ENCODE measurements at regions not wholly inside any gene's neighbourhood (a gene's known extent, or its start where the extent isn't known, plus 50 kb on each side); places are given as distances from the start of the nearest gene placed in this dataset.
"Not testable (repeated sequence)": the region's sequence is repeated elsewhere in the genome, so short reads cannot be mapped to it uniquely, and the experiment has no call there.

- DNase-seq (ENCODE audit: low read depth in 2 of 3, low spot score in 2 of 3) = not testable (repeated sequence)
Measured at GRCh38 chr14:106081721-106082120, 555.3 kb downstream of the TMEM121 start.

- DNase-seq (ENCODE audit: low read depth in 2 of 3, low spot score in 2 of 3) = no peak
Measured at GRCh38 chr14:106083082-106083481, 556.7 kb downstream of the TMEM121 start.

GRCh38 chr14:106087837-106088236 lies 561.5 kb downstream of the TMEM121 start:
- no peak for DNase-seq (ENCODE audit: low read depth in 2 of 3, low spot score in 2 of 3)

GRCh38 chr14:106088860-106089259 lies 562.5 kb downstream of the TMEM121 start:
- not testable (repeated sequence) for DNase-seq (ENCODE audit: low read depth in 2 of 3, low spot score in 2 of 3)

- peak in 1 of 3 experiments; percentile 88 for DNase-seq (ENCODE audit: low read depth in 2 of 3, low spot score in 2 of 3)
Measured at GRCh38 chr14:106094654-106095189, 568.3 kb downstream of the TMEM121 start.

- DNase-seq (ENCODE audit: low read depth in 2 of 3, low spot score in 2 of 3) = no peak
Measured at GRCh38 chr14:106107703-106108102, 581.3 kb downstream of the TMEM121 start.

GRCh38 chr14:106109337-106109736 lies 583.0 kb downstream of the TMEM121 start:
- no peak for DNase-seq (ENCODE audit: low read depth in 2 of 3, low spot score in 2 of 3)

GRCh38 chr14:106115401-106115800 lies 589.0 kb downstream of the TMEM121 start:
- DNase-seq (ENCODE audit: low read depth in 2 of 3, low spot score in 2 of 3) = no peak

- not testable (repeated sequence) for DNase-seq (ENCODE audit: low read depth in 2 of 3, low spot score in 2 of 3)
Measured at GRCh38 chr14:106116339-106116930, 590.1 kb downstream of the TMEM121 start.

- DNase-seq (ENCODE audit: low read depth in 2 of 3, low spot score in 2 of 3) = no peak
Measured at GRCh38 chr14:106120101-106120500, 593.7 kb downstream of the TMEM121 start.

- no peak for DNase-seq (ENCODE audit: low read depth in 2 of 3, low spot score in 2 of 3)
Measured at GRCh38 chr14:106129274-106129673, 602.9 kb downstream of the TMEM121 start.

GRCh38 chr14:106129904-106130661 lies 603.7 kb downstream of the TMEM121 start:
- not testable (repeated sequence) for DNase-seq (ENCODE audit: low read depth in 2 of 3, low spot score in 2 of 3)

GRCh38 chr14:106133126-106133525 lies 606.7 kb downstream of the TMEM121 start:
- not testable (repeated sequence) for DNase-seq (ENCODE audit: low read depth in 2 of 3, low spot score in 2 of 3)

- no peak for DNase-seq (ENCODE audit: low read depth in 2 of 3, low spot score in 2 of 3)
Measured at GRCh38 chr14:106134886-106135285, 608.5 kb downstream of the TMEM121 start.

- peak in 2 of 3 experiments; percentile 34 to 61 for DNase-seq (ENCODE audit: low read depth in 2 of 3, low spot score in 2 of 3)
Measured at GRCh38 chr14:106141242-106142220, 615.1 kb downstream of the TMEM121 start.

GRCh38 chr14:106145731-106146130 lies 619.3 kb downstream of the TMEM121 start:
- not testable (repeated sequence) for DNase-seq (ENCODE audit: low read depth in 2 of 3, low spot score in 2 of 3)

GRCh38 chr14:106153362-106153955 lies 627.1 kb downstream of the TMEM121 start:
- peak; percentile 57 to 96 (median 94) for DNase-seq (ENCODE audit: low read depth in 2 of 3, low spot score in 2 of 3)

- no peak for DNase-seq (ENCODE audit: low read depth in 2 of 3, low spot score in 2 of 3)
Measured at GRCh38 chr14:106163316-106163715, 636.9 kb downstream of the TMEM121 start.

GRCh38 chr14:106163812-106164211 lies 637.4 kb downstream of the TMEM121 start:
- not testable (repeated sequence) for DNase-seq (ENCODE audit: low read depth in 2 of 3, low spot score in 2 of 3)

- DNase-seq (ENCODE audit: low read depth in 2 of 3, low spot score in 2 of 3) = no peak
Measured at GRCh38 chr14:106166232-106166631, 639.8 kb downstream of the TMEM121 start.

Measured in activated CD8-positive, alpha-beta memory T cell treated with anti-CD3 and anti-CD28 coated beads for 48 hours (primary cell).